D341Med (cell line): ENCODE measurements at regions not wholly inside any gene's neighbourhood (a gene's known extent, or its start where the extent isn't known, plus 50 kb on each side); places are given as distances from the start of the nearest gene placed in this dataset.
"Not testable (repeated sequence)": the region's sequence is repeated elsewhere in the genome, so short reads cannot be mapped to it uniquely, and the experiment has no call there.

Experiments used
- DNase-seq: peaks from one replicate; pipeline ENCODE4 v3.0.0; 2012; ENCODE audit warnings: low spot score

DNA sequence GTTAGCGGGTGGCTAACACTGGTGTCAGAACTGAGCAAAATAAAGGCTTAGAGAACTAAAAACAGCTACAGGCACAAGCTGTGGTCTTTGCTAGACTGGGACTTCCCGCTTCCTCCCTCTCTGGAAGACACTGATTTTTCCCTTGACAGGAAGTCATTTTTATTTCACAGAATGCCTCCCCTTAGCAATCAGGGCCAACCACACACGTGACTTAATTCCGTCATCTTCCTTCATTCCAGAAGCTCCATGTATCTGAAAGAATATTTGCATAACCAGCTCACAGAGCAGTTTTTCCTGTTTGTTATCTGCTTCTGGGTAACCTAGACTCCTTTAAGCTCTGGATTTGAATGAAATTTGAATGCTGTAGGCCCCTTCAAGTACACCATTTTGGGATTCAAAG lies 327.5 kb upstream of the FRG1 start:
- no peak for DNase-seq

DNA sequence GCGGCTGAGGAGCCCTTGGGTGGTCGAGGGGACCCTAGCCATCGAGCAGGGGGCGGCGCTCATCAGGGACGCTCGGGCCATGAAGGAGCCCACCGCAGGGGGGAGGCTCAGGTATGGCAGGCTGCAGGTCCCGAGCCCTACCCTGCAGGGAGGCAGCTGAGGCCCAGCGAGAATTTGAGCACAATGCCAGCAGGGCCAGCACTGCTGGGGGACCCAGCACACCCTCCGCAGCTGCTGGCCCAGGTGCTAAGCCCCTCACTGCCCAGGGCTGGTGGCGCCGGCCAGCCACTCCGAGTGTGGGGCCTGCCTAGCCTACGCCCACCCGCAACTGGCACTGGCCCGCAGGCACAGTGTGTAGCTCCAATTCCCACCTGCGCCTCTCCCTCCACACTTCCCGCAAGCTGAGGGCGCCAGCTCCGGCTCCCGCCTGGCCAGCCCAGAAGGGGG lies 325.4 kb upstream of the FRG1 start:
- no peak for DNase-seq

- DNase-seq, result not testable (repeated sequence)
Measured at GRCh38 chr4:189617741-189618140, 322.9 kb upstream of the FRG1 start.

DNA sequence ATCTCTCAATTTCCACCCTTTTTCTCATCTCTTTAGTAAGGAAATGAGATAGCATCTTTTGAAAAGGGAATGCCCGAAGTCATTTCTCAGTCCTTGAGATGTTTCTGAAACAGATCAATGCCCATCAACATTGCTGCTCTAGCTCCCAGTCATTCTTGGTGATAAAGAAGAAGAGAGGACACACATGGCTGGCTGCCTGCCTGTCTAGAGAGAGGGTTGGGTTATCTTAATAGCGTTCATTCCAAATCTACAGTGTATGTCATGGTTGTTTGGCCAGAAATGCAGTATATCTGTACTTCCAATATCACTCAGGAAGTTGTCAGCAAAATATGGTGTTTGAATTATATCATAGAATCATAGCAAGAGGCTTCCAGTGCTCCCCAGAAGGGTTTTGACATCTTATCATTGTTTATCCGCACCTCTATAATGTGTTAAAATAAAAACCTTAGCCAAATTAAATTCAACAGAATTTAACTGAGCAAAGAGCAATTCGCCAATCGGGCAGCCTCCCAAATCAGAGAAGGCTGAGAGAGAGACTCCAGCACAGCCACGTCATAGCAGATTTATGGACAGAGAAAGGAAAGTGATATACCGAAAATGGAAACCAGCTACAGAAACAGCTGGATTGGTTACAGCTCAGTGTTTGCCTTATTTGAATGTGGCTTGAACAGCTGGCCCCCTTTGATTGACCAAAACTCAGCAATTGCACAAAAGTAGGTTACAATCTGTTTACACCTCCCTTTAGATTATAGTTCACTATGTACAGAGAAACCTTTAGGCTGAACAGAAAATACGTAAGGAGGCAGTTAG lies 321.0 kb upstream of the FRG1 start:
- not testable (repeated sequence) for DNase-seq

- DNase-seq, result not testable (repeated sequence)
Measured at GRCh38 chr4:189622574-189622973, 318.1 kb upstream of the FRG1 start.

- DNase-seq, result not testable (repeated sequence)
Measured at GRCh38 chr4:189627041-189627440, 313.6 kb upstream of the FRG1 start.

GRCh38 chr4:189629733-189630132 lies 310.9 kb upstream of the FRG1 start:
- DNase-seq, result not testable (repeated sequence)

GRCh38 chr4:189630913-189631567 lies 309.6 kb upstream of the FRG1 start:
- DNase-seq, result not testable (repeated sequence)

GRCh38 chr4:189631568-189631916 lies 309.1 kb upstream of the FRG1 start:
- DNase-seq, result not testable (repeated sequence)

- not testable (repeated sequence) for DNase-seq
Measured at GRCh38 chr4:189650436-189650835, 290.2 kb upstream of the FRG1 start.

DNA sequence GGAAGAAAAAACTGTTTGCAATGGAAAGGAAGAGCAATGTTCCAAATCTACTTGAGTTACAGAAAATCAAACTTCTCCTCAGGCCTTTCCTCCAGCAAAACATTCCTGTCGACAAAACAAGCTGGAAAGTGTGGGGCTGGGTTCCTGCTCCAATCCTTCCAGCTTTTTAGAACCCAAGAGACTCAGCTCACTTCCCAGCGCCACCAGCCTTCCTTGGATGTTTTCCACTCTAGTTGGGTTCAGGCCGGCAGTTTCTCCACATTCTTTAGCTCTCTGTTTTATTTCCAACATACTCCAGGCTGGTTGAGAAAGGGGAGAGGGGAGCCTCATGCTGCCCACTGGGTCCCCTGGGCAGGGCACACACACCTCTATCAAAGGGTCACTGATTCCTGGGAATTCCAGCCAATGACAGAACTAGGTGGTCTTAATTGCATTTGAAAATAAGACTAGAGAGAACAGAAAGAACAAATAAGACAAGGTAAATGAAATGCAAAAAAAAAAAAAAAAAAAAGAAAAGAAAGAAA lies 287.5 kb upstream of the FRG1 start:
- not testable (repeated sequence) for DNase-seq

- not testable (repeated sequence) for DNase-seq
Measured at GRCh38 chr4:189653983-189654382, 286.7 kb upstream of the FRG1 start.

- not testable (repeated sequence) for DNase-seq
Measured at GRCh38 chr4:189654396-189654795, 286.3 kb upstream of the FRG1 start.

GRCh38 chr4:189655817-189656216 lies 284.9 kb upstream of the FRG1 start:
- not testable (repeated sequence) for DNase-seq

- DNase-seq, result no peak
Measured at GRCh38 chr4:189656641-189657040, 284.0 kb upstream of the FRG1 start.

GRCh38 chr4:189658259-189658658 lies 282.4 kb upstream of the FRG1 start:
- not testable (repeated sequence) for DNase-seq

DNA sequence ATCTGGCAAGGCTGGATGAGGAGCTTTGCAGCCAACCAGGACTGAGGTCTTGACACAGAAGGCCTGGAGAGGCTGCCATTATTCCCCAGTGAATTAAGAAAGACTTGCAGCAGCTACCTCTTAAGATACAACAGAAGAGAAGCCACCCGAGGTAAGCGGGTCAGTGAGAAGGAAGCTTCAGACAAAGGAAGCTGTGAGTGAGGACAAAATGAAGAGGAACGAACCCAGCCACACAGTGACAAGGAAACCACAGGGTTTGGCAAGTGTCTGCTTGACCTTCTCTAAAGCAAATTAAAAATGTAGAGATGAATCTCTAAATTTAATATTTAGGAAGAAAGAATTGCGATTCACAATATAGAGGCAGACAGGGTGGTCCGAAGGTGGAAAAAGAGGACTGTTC lies 281.8 kb upstream of the FRG1 start:
- DNase-seq, result not testable (repeated sequence)

- DNase-seq, result no peak
Measured at GRCh38 chr4:189659287-189659686, 281.4 kb upstream of the FRG1 start.

DNA sequence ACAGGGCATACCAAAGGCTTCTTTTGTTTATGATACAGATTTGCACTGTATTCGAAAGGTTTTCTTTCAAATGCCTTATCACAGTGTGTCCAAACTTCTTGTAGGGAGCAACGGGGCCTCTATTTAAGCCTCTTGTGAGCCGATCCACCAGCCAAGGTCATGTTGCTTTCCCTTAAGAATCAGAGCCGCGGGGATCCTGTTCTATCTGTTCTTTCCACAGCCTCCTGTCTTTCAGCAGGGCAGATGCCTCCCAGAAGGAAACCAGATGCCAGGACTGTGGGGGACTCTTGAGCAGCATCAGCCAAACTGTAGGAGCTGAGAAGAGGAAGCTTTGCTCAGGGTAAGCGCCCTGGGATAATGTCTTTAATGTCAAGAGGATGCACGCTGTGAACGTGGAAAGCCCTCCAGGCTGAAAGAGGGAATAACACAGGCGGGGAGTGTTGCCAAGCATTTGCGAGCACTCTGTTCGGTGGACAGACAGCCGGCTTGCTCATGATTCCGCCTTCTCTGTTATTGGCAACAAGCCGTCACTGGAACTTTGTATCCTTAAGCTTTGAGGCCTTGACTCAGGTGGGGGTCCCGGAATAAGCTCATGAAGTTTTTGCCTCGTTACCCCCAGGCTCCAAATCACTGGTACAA lies 279.8 kb upstream of the FRG1 start:
- DNase-seq, result no peak

- no peak for DNase-seq
Measured at GRCh38 chr4:189664693-189665250, 275.9 kb upstream of the FRG1 start.

- not testable (repeated sequence) for DNase-seq
Measured at GRCh38 chr4:189665712-189666305, 274.9 kb upstream of the FRG1 start.

DNA sequence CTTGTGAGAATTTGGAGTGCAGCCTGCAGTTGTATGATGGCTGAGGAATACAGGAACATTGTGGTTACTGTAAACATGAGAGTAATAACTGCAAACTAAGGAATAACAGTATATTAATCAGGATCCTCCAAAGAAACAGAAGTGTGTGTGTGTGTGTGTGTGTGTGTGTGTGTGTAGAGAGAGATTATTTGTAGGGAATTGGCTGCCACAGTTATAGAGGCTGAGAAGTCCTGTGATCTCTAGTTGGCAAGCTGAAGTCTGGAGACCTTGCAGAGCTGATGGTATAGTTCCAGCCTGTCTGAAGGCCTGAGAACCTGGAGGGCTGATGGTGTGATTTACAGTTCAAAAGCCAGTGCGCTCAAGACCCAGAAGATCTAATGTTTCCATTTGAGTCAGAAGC lies 273.3 kb upstream of the FRG1 start:
- not testable (repeated sequence) for DNase-seq
